K562 (cell line): ENCODE measurements at regions not wholly inside any gene's neighbourhood (a gene's known extent, or its start where the extent isn't known, plus 50 kb on each side); places are given as distances from the start of the nearest gene placed in this dataset.

ENCODE experiments used
- ATAC-seq: fragments of 200-7000 bp; cut with Tn5 transposase; 3 replicates; pipeline ENCODE4 v1.9.1; 2020; ENCODE audit warnings: moderate library complexity
- BruUV-seq: library from RNA; stranded (reverse); fragments of 400-500 nt; replicated peaks from 2 replicates; lab custom pipeline; 2021; lab: Mats Ljungman, UMichigan
- CTCF ChIA-PET: fragments of 300-600 bp; formaldehyde crosslinking; extraction: SDS; loops from one replicate; lab custom pipeline; 2021; ENCODE audit warnings: low intra/inter-chr PET ratio; lab: Yijun Ruan, JAX
- POLR2A ChIA-PET: fragments of 300-600, 350-650 bp; sonication (Branson Sonifier 250); formaldehyde crosslinking; extraction: SDS; loops from one replicate; lab custom pipeline; 2021; ENCODE audit warnings: antibody characterized with exemption, inconsistent platforms; lab: Yijun Ruan, JAX
- DNase-seq, 4 experiments: peaks; one replicate each; pipeline versions ENCODE4 v3.0.0 to v3.0.0-alpha.2; 2011 to 2018; ENCODE audit warnings: low spot score in 3 of 4, mixed read lengths in 3 of 4; ENCODE audit errors: extremely low read depth in 1 of 4
- FAIRE-seq: peaks from 2 replicates; lab custom pipeline; 2011; peaks lifted over from hg19 to GRCh38; lab: Jason Lieb, UNC
- H2AFZ ChIP-seq: 2 replicates; pipeline ENCODE4 v1.6.0; 2011; ENCODE audit warnings: low read depth, low read length, control low read depth, inconsistent platforms
- H3K27ac ChIP-seq: fragments of 200-600 bp; 3 replicates; pipeline ENCODE4 v1.8.0; 2011; ENCODE audit warnings: low read depth, mild to moderate bottlenecking, control low read depth, inconsistent platforms, low read length, moderate library complexity, mixed read lengths; ENCODE audit errors: extremely low read depth
- H3K27me3 ChIP-seq, 2 experiments: fragments of 300-600 bp in 1 of 2; 2 replicates in 1 of 2; 3 replicates in 1 of 2; pipeline versions ENCODE4 v1.6.0 to v1.8.0; 2011; ENCODE audit warnings: inconsistent platforms in 2 of 2, low read length in 2 of 2, mild to moderate bottlenecking in 1 of 2, mixed read lengths in 1 of 2, moderate library complexity in 1 of 2; ENCODE audit not compliant: control insufficient read depth in 2 of 2, insufficient read depth in 2 of 2
- H3K36me3 ChIP-seq: fragments of 300-600 bp; 3 replicates; pipeline ENCODE4 v1.8.0; 2011; ENCODE audit warnings: mild to moderate bottlenecking, low read length, inconsistent platforms; ENCODE audit not compliant: control insufficient read depth, insufficient read depth
- H3K4me1 ChIP-seq, 2 experiments: fragments of 200-600 bp in 1 of 2; replicated peaks in 1 of 2; 2 replicates in 1 of 2; 3 replicates in 1 of 2; pipeline versions ENCODE4 v1.5.1 to v1.8.0; 2011; ENCODE audit warnings: inconsistent platforms in 2 of 2, low read length in 2 of 2, mild to moderate bottlenecking in 1 of 2, mixed read lengths in 1 of 2, moderate library complexity in 1 of 2; ENCODE audit not compliant: control insufficient read depth in 2 of 2, insufficient read depth in 2 of 2
- H3K4me2 ChIP-seq: 2 replicates; pipeline ENCODE4 v1.6.1; 2011; ENCODE audit warnings: low read length, control low read depth, inconsistent platforms, mixed read lengths; ENCODE audit not compliant: insufficient read depth
- H3K4me3 ChIP-seq: fragments of 200-600 bp; sonication (generic), shearing (Covaris generic); 2 replicates; pipeline ENCODE4 v1.5.1; 2016; ENCODE audit warnings: control low read depth, inconsistent platforms
- H3K79me2 ChIP-seq: fragments of 200-600 bp; 3 replicates; pipeline ENCODE4 v1.8.0; 2011; ENCODE audit warnings: low read length, inconsistent platforms; ENCODE audit not compliant: control insufficient read depth, insufficient read depth
- H3K9ac ChIP-seq, 2 experiments: 2 replicates each; pipeline versions ENCODE4 v1.6.0 to v1.6.1; 2011; ENCODE audit warnings: low read depth in 2 of 2, low read length in 2 of 2, control low read depth in 1 of 2, inconsistent platforms in 1 of 2, mild to moderate bottlenecking in 1 of 2, mixed read lengths in 1 of 2; ENCODE audit not compliant: insufficient read depth in 1 of 2
- H3K9me1 ChIP-seq: one replicate; pipeline ENCODE4 v1.6.0; 2011; ENCODE audit warnings: inconsistent platforms, mild to moderate bottlenecking, low read length, moderate library complexity; ENCODE audit not compliant: control insufficient read depth, insufficient read depth
- H3K9me3 ChIP-seq: replicated peaks from 2 replicates; pipeline ENCODE4 v1.5.1; 2011; ENCODE audit warnings: low read depth, low read length, inconsistent platforms; ENCODE audit not compliant: control insufficient read depth, insufficient read depth
- H4K20me1 ChIP-seq: replicated peaks from 2 replicates; pipeline ENCODE4 v1.6.1; 2011; ENCODE audit warnings: low read length, inconsistent platforms, mixed read lengths; ENCODE audit not compliant: control insufficient read depth, insufficient read depth
- CHCHD3 ChIP-seq: fragments of 250-450 bp; sonication (Bioruptor Pico); IDR thresholded peaks from 2 replicates; pipeline ENCODE4 v2.1.2; 2022; ENCODE audit warnings: mild to moderate bottlenecking
- FOXA1 ChIP-seq: fragments of 450-650 bp; IDR thresholded peaks from 2 replicates; pipeline ENCODE4 v1.6.1; 2016; ENCODE audit warnings: mild to moderate bottlenecking, borderline replicate concordance
- SNRNP70 ChIP-seq: fragments of 200-400 bp; formaldehyde crosslinking; optimal IDR thresholded peaks from 2 replicates; pipeline ENCODE3; 2017; ENCODE audit warnings: low read depth, low read length
- XRCC3 ChIP-seq: fragments of 450-650 bp; IDR thresholded peaks from 2 replicates; pipeline ENCODE4 v1.6.1; 2017; ENCODE audit warnings: mild to moderate bottlenecking, moderate library complexity
- WGBS: fragments of 100-300 bp; shearing (Covaris generic); methylation state at CpG from one replicate; pipeline ENCODE4 v1.1.6; 2016; ENCODE audit warnings: low coverage, mixed read lengths; ENCODE audit not compliant: insufficient coverage; ENCODE audit errors: missing lambda C conversion rate; 5-methylcytosine and 5-hydroxymethylcytosine counted together
- in situ Hi-C: fragments of 300-500 bp; cut with MboI; formaldehyde crosslinking; loops from 4 replicates; pipeline ENCODE4 v1.15.0; 2018; ENCODE audit warnings: inconsistent platforms, mixed read lengths
- intact Hi-C: fragments of 100-400 bp; cut with micrococcal nuclease; formaldehyde crosslinking; loops from 2 replicates; pipeline ENCODE4 v1.14.2; 2022
- TF ChIP-seq, protein P1 (sequence below): fragments of 450-650 bp; IDR thresholded peaks from 2 replicates; pipeline ENCODE4 v1.7.0; 2016; ENCODE audit warnings: borderline replicate concordance
- TF ChIP-seq, protein P2 (sequence below): IDR thresholded peaks from 3 replicates; pipeline ENCODE4 v1.6.1; 2011; ENCODE audit warnings: borderline replicate concordance, mild to moderate bottlenecking; ENCODE audit not compliant: insufficient read length, insufficient read depth

DNA sequence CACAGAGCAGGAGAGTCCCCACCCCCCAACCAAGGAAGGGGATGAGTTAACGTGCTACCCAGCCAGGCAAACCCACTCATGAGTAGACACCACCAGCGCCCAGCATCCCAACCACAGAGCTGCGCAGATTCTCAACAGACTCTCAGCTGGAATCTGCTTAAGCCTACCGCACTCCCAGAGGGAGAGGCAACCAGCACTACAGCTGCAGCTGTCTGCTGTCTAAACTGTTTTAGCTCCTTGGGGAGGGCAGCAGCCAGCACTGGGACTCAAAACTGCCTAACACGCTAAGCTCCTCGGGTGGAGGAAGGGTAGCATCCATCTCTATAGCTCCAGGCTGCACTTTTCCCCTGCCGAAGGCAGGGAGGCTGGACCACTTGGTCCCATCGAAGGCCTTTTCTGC is 539.8 kb downstream of the EPHA7 start:
- intact Hi-C loops: no loop called here
- Histone ChIP-seq H3K4me1 (no peaks in the 10 kb centered on the region), H3K9me3 (no peaks in the 10 kb centered on the region; the same call in 1 of the 2 replicates), H3K9ac (no peak overlapping the region), H3K9me1 (no peaks in the 10 kb centered on the region), H3K4me2 (no peak overlapping the region), H3K27me3 (no peaks in the 10 kb centered on the region), H2AFZ (no peak overlapping the region), H3K4me3 (no peak overlapping the region), H4K20me1 (no peaks in the 10 kb centered on the region), H3K27ac (no peak overlapping the region), H3K36me3 (no peaks in the 10 kb centered on the region), H3K79me2 (no peaks in the 10 kb centered on the region)
- BruUV-seq: no TSS peak
- TF ChIP-seq, protein P1, sequence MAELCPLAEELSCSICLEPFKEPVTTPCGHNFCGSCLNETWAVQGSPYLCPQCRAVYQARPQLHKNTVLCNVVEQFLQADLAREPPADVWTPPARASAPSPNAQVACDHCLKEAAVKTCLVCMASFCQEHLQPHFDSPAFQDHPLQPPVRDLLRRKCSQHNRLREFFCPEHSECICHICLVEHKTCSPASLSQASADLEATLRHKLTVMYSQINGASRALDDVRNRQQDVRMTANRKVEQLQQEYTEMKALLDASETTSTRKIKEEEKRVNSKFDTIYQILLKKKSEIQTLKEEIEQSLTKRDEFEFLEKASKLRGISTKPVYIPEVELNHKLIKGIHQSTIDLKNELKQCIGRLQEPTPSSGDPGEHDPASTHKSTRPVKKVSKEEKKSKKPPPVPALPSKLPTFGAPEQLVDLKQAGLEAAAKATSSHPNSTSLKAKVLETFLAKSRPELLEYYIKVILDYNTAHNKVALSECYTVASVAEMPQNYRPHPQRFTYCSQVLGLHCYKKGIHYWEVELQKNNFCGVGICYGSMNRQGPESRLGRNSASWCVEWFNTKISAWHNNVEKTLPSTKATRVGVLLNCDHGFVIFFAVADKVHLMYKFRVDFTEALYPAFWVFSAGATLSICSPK: no peak
- TF ChIP-seq FOXA1 (no peak), SNRNP70 (no peak), XRCC3 (no peak), CHCHD3 (CRISPR knock-in tag) (no peak)
- TF ChIP-seq, protein P2, sequence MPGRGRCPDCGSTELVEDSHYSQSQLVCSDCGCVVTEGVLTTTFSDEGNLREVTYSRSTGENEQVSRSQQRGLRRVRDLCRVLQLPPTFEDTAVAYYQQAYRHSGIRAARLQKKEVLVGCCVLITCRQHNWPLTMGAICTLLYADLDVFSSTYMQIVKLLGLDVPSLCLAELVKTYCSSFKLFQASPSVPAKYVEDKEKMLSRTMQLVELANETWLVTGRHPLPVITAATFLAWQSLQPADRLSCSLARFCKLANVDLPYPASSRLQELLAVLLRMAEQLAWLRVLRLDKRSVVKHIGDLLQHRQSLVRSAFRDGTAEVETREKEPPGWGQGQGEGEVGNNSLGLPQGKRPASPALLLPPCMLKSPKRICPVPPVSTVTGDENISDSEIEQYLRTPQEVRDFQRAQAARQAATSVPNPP: no peak
- WGBS: 0% methylated on average over 7 of the region's 8 CpGs
- FAIRE-seq (no peak), DNase-seq (no peak), ATAC-seq (no peak)
- POLR2A ChIA-PET: no interaction called here
- CTCF ChIA-PET: no interaction called here
- in situ Hi-C loops: no loop called here
